RWPE1 (cell line): ENCODE measurements at regions not wholly inside any gene's neighbourhood (a gene's known extent, or its start where the extent isn't known, plus 50 kb on each side); places are given as distances from the start of the nearest gene placed in this dataset.

ENCODE experiments used
- CTCF ChIA-PET: fragments of 350-600 bp; sonication (Branson Sonifier 250); formaldehyde crosslinking; extraction: SDS; loops from one replicate; lab custom pipeline; 2021; lab: Yijun Ruan, JAX
- POLR2A ChIA-PET: fragments of 400-600 bp; formaldehyde crosslinking; extraction: SDS; loops from one replicate; lab custom pipeline; 2020; ENCODE audit warnings: antibody characterized with exemption; ENCODE audit not compliant: low non-redundant PET; lab: Yijun Ruan, JAX
- DNase-seq: peaks from one replicate; pipeline ENCODE4 v3.0.0; 2012; ENCODE audit warnings: low spot score
- H3K27ac ChIP-seq: fragments of 450-650 bp; 2 replicates; pipeline ENCODE4 v1.5.1; 2017
- TF ChIP-seq, protein P1 (sequence below): fragments of 450-650 bp; conservative IDR thresholded peaks from 2 replicates; pipeline ENCODE4 v1.5.1; 2017; ENCODE audit warnings: low read depth, mild to moderate bottlenecking

DNA sequence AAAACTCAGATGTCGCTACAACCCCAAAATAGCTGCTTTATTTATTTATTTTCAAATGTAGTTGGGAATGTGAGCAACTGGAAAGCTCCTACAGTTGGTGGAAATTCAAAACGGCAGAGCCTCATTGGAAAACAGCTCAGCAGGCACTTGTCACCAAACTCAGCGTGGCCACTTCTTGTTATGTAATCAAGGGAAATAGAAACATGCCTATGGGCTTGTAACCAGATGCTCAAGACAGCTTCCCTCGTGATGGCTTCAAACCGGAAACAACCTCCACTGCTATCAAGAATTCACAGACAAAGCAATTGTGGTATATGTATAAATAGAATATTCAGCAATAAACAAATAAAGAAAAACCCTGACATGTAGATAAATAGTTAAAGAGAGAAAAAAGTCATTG, 627.8 kb upstream of the SLC10A2 start:
- CTCF ChIA-PET, result no interaction called here
- TF ChIP-seq, protein P1, sequence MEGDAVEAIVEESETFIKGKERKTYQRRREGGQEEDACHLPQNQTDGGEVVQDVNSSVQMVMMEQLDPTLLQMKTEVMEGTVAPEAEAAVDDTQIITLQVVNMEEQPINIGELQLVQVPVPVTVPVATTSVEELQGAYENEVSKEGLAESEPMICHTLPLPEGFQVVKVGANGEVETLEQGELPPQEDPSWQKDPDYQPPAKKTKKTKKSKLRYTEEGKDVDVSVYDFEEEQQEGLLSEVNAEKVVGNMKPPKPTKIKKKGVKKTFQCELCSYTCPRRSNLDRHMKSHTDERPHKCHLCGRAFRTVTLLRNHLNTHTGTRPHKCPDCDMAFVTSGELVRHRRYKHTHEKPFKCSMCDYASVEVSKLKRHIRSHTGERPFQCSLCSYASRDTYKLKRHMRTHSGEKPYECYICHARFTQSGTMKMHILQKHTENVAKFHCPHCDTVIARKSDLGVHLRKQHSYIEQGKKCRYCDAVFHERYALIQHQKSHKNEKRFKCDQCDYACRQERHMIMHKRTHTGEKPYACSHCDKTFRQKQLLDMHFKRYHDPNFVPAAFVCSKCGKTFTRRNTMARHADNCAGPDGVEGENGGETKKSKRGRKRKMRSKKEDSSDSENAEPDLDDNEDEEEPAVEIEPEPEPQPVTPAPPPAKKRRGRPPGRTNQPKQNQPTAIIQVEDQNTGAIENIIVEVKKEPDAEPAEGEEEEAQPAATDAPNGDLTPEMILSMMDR, result no peak
- no peak overlapping the region for H3K27ac ChIP-seq
- POLR2A ChIA-PET, result no interaction called here
- no peak for DNase-seq

DNA sequence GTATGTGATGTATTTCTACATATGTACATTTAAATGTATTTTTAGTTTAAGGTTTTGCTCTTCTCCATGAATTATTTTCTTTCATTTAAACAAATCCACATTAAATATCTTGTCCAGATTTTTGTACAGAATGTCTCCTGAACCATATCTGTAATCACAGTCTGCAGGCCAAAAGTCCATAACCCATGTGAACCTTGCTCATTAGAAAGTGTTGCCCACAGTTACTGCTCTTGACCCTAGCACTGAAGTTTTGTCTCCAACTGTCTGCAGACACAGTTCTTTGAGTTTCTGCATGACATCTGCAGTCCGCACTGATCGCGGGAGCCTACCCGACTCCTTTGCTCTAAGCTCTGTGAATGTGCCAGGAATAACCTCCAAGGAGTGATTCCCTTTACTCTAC, 626.2 kb upstream of the SLC10A2 start:
- ChIA-PET POLR2A (no interaction called here), CTCF (no interaction called here)
- TF ChIP-seq, protein P1, result no peak
- no peak overlapping the region for H3K27ac ChIP-seq
- DNase-seq, result no peak

DNA sequence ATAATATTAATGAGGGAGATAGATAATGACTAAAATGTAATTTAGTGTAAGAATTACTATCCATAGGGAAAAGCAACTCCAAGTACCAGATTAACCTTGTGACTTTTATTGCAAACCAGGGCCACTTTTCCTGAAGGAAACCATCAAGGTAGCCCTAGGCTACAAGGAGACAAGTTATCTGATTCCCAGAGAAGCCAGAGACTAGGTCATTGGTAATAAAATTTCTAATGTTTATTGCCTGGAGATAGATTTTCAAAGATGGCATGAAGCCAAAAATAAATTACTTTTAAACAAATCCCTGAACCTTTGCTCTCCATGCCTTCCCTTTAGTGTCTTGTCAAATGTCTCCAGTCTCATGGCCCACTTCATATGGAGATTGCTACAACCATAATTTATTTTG, 610.1 kb upstream of the SLC10A2 start:
- DNase-seq, result no peak
- ChIA-PET POLR2A (no interaction called here), CTCF (no interaction called here)
- TF ChIP-seq, protein P1, result no peak
- H3K27ac ChIP-seq, result no peak overlapping the region

DNA sequence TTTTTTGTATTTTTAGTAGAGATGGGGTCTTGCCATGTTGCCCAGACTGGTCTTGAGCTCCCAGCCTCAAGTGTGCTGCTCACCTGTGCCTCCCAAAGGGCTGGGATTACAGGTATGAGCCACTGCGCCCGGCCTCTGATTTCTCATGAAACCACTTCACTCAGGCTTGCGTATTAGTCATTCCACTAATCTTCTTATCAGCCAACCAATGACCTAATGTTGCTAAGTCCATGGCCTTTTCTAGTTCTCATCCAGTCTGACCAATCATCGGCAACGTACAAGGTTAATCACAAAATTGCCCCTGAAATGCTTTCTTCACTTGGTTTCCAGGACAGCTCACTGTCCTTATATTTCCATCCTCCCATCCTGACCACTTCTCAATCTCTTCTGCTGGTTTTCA, 605.3 kb upstream of the SLC10A2 start:
- H3K27ac ChIP-seq, result no peak overlapping the region
- TF ChIP-seq, protein P1, result no peak
- CTCF ChIA-PET, result no interaction called here
- POLR2A ChIA-PET, result no interaction called here
- no peak for DNase-seq

DNA sequence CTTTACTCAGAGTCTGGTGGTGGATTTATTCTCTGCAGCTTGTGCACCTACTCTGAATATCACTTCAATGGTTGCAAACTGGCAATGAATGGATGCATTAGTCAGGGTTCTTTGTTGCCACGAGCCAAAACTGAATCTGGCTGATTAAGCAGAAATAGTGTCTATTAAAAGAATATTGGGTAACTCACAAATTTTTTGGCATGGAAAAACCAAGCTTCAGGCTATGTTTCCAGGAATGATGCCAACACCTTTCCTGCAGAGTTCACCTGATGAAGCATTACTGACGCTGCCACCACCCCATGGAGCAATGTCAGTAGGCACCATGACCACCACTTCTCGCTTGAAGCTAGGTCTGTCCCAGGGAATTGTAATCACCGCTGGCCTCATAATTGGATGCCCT, 597.8 kb upstream of the SLC10A2 start:
- ChIA-PET CTCF (no interaction called here), POLR2A (no interaction called here)
- H3K27ac ChIP-seq, result no peak overlapping the region
- TF ChIP-seq, protein P1, result no peak
- DNase-seq, result peak; percentile 8

DNA sequence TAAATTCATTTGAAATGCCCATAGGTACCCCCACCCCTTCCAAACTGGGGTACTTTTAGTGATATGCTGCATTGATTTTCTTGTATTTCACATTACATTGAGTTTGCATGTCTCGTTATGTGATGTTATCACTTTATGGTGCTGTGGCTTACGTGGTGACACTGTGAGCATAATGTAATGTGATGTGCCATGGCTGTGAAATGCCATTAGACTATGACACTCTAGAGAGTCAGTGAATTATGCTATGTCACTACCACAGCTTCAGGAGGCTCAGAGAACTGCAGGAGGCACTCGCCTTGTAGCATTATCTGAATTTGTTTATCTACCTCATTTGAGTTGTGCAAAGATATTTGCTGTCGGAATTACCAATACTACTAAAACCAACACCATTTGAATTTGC, 590.1 kb upstream of the SLC10A2 start:
- ChIA-PET POLR2A (no interaction called here), CTCF (no interaction called here)
- no peak overlapping the region for H3K27ac ChIP-seq
- no peak for DNase-seq
- TF ChIP-seq, protein P1, result no peak

DNA sequence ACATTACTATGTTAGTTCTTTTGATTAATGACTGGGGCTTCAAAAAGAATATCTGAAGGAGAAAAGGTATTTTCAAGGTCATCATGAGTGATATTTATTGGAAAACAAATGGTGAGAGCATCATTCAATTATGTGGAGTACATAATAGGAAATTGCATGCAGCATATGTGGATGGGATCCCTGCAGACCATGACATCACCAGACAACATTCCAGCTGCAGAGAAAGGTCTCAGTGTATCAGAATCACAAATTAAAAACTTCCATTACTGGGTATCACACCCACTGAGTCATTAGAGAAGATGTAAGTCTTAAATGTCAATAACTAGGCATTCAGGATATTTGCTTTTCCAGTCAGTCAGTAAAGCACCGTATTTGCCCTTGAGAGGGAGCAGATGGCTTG, 574.4 kb upstream of the SLC10A2 start:
- DNase-seq, result no peak
- H3K27ac ChIP-seq, result no peak overlapping the region
- TF ChIP-seq, protein P1, result no peak
- CTCF ChIA-PET, result no interaction called here
- POLR2A ChIA-PET, result no interaction called here
